GM12892 (cell line): ENCODE measurements at regions not wholly inside any gene's neighbourhood (a gene's known extent, or its start where the extent isn't known, plus 50 kb on each side); places are given as distances from the start of the nearest gene placed in this dataset.

Source experiments
- POLR2A ChIP-seq: IDR thresholded peaks from 2 replicates; pipeline ENCODE4 v1.6.1; 2011; ENCODE audit warnings: low read depth, low read length, control low read depth
- TAF1 ChIP-seq: IDR thresholded peaks from 2 replicates; pipeline ENCODE4 v1.6.1; 2011; ENCODE audit warnings: low read depth, mild to moderate bottlenecking, control low read depth, low read length, borderline replicate concordance

DNA sequence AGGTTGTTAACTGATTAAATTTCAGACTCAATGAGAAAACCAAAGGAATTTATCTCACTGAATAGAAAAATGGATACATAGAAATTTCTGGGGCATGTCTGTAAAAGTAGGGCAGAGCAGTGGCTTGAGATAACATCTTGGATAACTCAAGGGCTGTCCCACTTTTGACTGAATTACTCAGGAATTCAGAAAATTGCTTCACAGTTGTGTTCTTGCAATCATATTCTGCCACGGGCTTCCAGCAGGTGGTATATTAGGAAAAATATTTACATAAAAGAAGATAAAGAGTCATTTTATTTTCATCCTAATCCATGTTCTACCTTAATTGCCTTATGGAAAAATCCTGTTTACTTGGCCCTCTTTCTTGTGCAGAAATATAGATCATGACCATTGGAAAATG, 156.4 kb upstream of the AKIRIN2 start:
- TF ChIP-seq POLR2A (no peak), TAF1 (no peak)
